ENCODE measurements at regions not wholly inside any gene's neighbourhood (a gene's known extent, or its start where the extent isn't known, plus 50 kb on each side); places are given as distances from the start of the nearest gene placed in this dataset.
"Not testable (repeated sequence)": the region's sequence is repeated elsewhere in the genome, so short reads cannot be mapped to it uniquely, and the experiment has no call there.

DNA sequence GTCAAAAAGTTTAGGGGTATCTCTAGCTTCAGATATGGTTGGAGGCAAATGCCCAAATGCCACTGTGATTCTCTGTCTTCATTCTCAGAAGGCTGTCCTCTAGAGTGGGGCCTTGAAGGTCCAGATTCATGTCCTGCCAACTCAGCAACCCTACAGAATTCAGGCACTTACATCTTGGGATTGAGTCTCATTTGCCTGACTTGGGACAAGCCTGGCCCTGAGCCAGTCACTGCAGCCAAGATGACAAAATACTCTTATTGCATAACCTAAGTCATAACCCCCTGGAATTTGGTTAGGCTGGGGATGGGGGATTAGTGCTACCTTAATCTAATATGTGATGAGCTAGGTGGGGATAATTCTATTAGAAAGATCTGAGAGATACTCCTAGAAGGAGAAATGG is 100.5 kb downstream of the AREG start:
- no peak for DNase-seq
- Mint-ChIP-seq H3K9me3 (ENCODE audit: low read depth) (no peaks in the 10 kb centered on the region), H3K36me3 (ENCODE audit: low read depth) (no peaks in the 10 kb centered on the region), H3K4me1 (peaks cover 7% of the 10 kb centered on the region), H3K27me3 (no peaks in the 10 kb centered on the region), H3K27ac (no peak overlapping the region), H3K4me3 (no peak overlapping the region)
- no peak for ATAC-seq
- CTCF ChIA-PET = interaction anchor here (1.0 kb wide), 1 partner anchor 317 kb away, joined by 3 read pairs; no protein-coding TSS in a partner anchor
- POLR2A ChIA-PET = no interaction called here
- intact Hi-C loops (cut with DNase I, micrococcal nuclease) = no loop called here

GRCh38 chr4:74546057-74546456 is 101.1 kb downstream of the AREG start:
- ChIA-PET POLR2A (no interaction called here), CTCF (no interaction called here)
- H3K27ac Mint-ChIP-seq = no peak overlapping the region
- no peak for ATAC-seq
- H3K4me1 Mint-ChIP-seq = peaks cover 7% of the 10 kb centered on the region
- no peak overlapping the region for H3K4me3 Mint-ChIP-seq
- no peaks in the 10 kb centered on the region for H3K36me3 Mint-ChIP-seq (ENCODE audit: low read depth)
- DNase-seq = no peak
- no peaks in the 10 kb centered on the region for H3K9me3 Mint-ChIP-seq (ENCODE audit: low read depth)
- intact Hi-C loops (cut with DNase I, micrococcal nuclease) = no loop called here
- no peaks in the 10 kb centered on the region for H3K27me3 Mint-ChIP-seq

- H3K36me3 Mint-ChIP-seq (ENCODE audit: low read depth) = no peaks in the 10 kb centered on the region
These were observed 102.1 kb downstream of the AREG start for GRCh38 chr4:74547042-74547441.

GRCh38 chr4:74548561-74548960 is 103.6 kb downstream of the AREG start:
- Mint-ChIP-seq H3K4me1 (peaks cover under 1% of the 10 kb centered on the region), H3K27ac (no peak overlapping the region), H3K9me3 (ENCODE audit: low read depth) (no peaks in the 10 kb centered on the region), H3K27me3 (no peaks in the 10 kb centered on the region), H3K4me3 (no peak overlapping the region), H3K36me3 (ENCODE audit: low read depth) (no peaks in the 10 kb centered on the region)
- POLR2A ChIA-PET = no interaction called here
- intact Hi-C loops (cut with DNase I, micrococcal nuclease) = no loop called here
- CTCF ChIA-PET = no interaction called here
- DNase-seq = no peak
- no peak for ATAC-seq

More at GRCh38 chr4:74547042-74547441, 102.1 kb downstream of the AREG start:
- intact Hi-C loops (cut with DNase I, micrococcal nuclease) = no loop called here
- H3K27ac Mint-ChIP-seq = no peak overlapping the region
- ATAC-seq (no peak), DNase-seq (no peak)
- H3K27me3 Mint-ChIP-seq = no peaks in the 10 kb centered on the region
- H3K4me1 Mint-ChIP-seq = peaks cover 7% of the 10 kb centered on the region
- ChIA-PET POLR2A (no interaction called here), CTCF (no interaction called here)
- no peaks in the 10 kb centered on the region for H3K9me3 Mint-ChIP-seq (ENCODE audit: low read depth)
- H3K4me3 Mint-ChIP-seq = no peak overlapping the region

GRCh38 chr4:74549936-74550335 is 105.0 kb downstream of the AREG start:
- Mint-ChIP-seq H3K27ac (no peak overlapping the region), H3K27me3 (no peaks in the 10 kb centered on the region), H3K4me3 (no peak overlapping the region), H3K9me3 (ENCODE audit: low read depth) (no peaks in the 10 kb centered on the region), H3K36me3 (ENCODE audit: low read depth) (no peaks in the 10 kb centered on the region), H3K4me1 (no peaks in the 10 kb centered on the region)
- intact Hi-C loops (cut with DNase I, micrococcal nuclease) = no loop called here
- CTCF ChIA-PET = interaction anchor here (2.3 kb wide), 1 partner anchor 24 kb away, joined by 5 read pairs; no protein-coding TSS in a partner anchor
- POLR2A ChIA-PET = no interaction called here
- DNase-seq (no peak), ATAC-seq (no peak)

DNA sequence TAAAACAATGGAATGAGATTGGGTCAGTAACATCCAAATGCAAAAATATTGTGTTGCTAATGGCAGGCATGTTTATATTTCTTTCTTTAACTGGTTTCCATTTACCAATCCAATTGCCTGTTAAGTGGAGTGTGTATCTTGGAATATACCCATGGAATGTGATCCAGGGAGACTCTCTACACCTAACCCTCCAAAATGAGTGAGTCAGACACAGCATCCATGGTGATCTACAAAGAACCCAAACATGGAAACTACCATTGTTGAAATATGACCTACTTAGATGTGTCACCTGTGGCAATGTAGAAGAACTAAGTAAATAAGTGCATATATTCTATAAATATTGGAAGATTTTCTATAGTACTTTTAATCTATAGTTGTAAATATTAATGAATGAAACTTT is 110.3 kb downstream of the AREG start:
- ATAC-seq = no peak
- DNase-seq = no peak
- H3K36me3 Mint-ChIP-seq (ENCODE audit: low read depth) = no peaks in the 10 kb centered on the region
- H3K4me3 Mint-ChIP-seq = no peak overlapping the region
- no peaks in the 10 kb centered on the region for H3K4me1 Mint-ChIP-seq
- peaks cover 5% of the 10 kb centered on the region for H3K9me3 Mint-ChIP-seq (ENCODE audit: low read depth)
- no peak overlapping the region for H3K27ac Mint-ChIP-seq
- intact Hi-C loops (cut with DNase I, micrococcal nuclease) = no loop called here
- ChIA-PET POLR2A (no interaction called here), CTCF (no interaction called here)
- H3K27me3 Mint-ChIP-seq = no peaks in the 10 kb centered on the region

- DNase-seq (no peak), ATAC-seq (no peak)
- Mint-ChIP-seq H3K27ac (no peak overlapping the region), H3K36me3 (ENCODE audit: low read depth) (no peaks in the 10 kb centered on the region), H3K27me3 (no peaks in the 10 kb centered on the region), H3K9me3 (ENCODE audit: low read depth) (peaks cover 5% of the 10 kb centered on the region), H3K4me3 (no peak overlapping the region), H3K4me1 (no peaks in the 10 kb centered on the region)
- intact Hi-C loops (cut with DNase I, micrococcal nuclease) = no loop called here
- POLR2A ChIA-PET = no interaction called here
- CTCF ChIA-PET = interaction anchor here (0.6 to 0.7 kb wide), 2 partner anchors 62 to 111 kb away, joined by 3 to 4 read pairs; partner anchors contain the start of gene AREG
These were observed 110.9 kb downstream of the AREG start for GRCh38 chr4:74555843-74556242.

GRCh38 chr4:74559853-74560252 is 114.9 kb downstream of the AREG start:
- CTCF ChIA-PET = no interaction called here

GRCh38 chr4:74567981-74568380 is 123.0 kb downstream of the AREG start:
- Mint-ChIP-seq H3K27me3 (no peaks in the 10 kb centered on the region), H3K4me3 (no peak overlapping the region), H3K4me1 (no peaks in the 10 kb centered on the region), H3K9me3 (ENCODE audit: low read depth) (peaks cover 16% of the 10 kb centered on the region), H3K36me3 (ENCODE audit: low read depth) (no peaks in the 10 kb centered on the region), H3K27ac (no peak overlapping the region)
- CTCF ChIA-PET = no interaction called here
- POLR2A ChIA-PET = no interaction called here
- intact Hi-C loops (cut with DNase I, micrococcal nuclease) = no loop called here
- DNase-seq (no peak), ATAC-seq (no peak)

More at GRCh38 chr4:74559853-74560252, 114.9 kb downstream of the AREG start:
- no peak overlapping the region for H3K4me3 Mint-ChIP-seq
- ATAC-seq (peak; percentile 16), DNase-seq (no peak)
- POLR2A ChIA-PET = no interaction called here
- H3K36me3 Mint-ChIP-seq (ENCODE audit: low read depth) = no peaks in the 10 kb centered on the region
- intact Hi-C loops (cut with DNase I, micrococcal nuclease) = no loop called here
- H3K27ac Mint-ChIP-seq = no peak overlapping the region
- H3K27me3 Mint-ChIP-seq = no peaks in the 10 kb centered on the region
- peaks cover 7% of the 10 kb centered on the region for H3K9me3 Mint-ChIP-seq (ENCODE audit: low read depth)
- no peaks in the 10 kb centered on the region for H3K4me1 Mint-ChIP-seq

DNA sequence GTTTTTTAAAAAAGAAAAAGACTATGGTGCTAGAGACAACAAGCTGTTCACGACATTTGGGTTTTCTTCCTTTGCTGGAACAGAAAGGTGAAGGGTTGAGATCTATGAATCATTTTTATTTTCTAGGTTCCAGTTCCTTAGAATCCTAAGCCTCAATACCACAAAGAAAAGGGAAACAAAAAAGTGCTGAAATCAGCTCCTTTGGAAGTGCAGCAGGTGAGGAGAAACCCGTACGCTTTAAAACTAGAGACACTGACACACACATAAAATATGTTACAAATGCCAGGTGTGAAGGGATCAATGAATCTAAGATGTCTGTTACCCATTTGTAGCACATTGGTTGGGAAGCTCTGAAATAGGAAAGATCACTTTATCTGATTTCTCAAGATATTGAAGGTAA is 125.2 kb downstream of the AREG start:
- POLR2A ChIA-PET = no interaction called here
- Mint-ChIP-seq H3K27ac (no peak overlapping the region), H3K9me3 (ENCODE audit: low read depth) (peaks cover 16% of the 10 kb centered on the region), H3K4me1 (no peaks in the 10 kb centered on the region), H3K36me3 (ENCODE audit: low read depth) (no peaks in the 10 kb centered on the region), H3K27me3 (no peaks in the 10 kb centered on the region), H3K4me3 (no peak overlapping the region)
- intact Hi-C loops (cut with DNase I, micrococcal nuclease) = no loop called here
- CTCF ChIA-PET = interaction anchor here (0.9 kb wide), 1 partner anchor 41 kb away, joined by 3 read pairs; no protein-coding TSS in a partner anchor
- no peak for ATAC-seq
- no peak for DNase-seq

DNA sequence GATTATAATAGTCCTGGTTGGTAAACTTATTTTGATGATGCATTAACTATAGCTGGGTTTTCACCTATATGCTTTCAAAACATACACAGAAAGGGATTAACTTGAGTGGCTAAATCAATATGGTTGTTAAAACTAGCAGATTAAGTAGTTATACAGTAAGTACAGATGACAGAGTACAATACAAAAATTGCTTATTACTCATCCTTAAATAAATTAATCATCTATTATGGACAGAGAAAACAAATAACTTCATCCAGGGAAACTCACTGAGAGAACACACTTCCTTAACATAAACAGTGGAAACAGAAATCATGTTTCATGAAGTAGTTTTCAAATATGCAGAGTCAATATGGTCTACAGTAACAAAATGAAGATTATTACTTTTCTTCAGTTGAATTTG is 133.4 kb downstream of the AREG start:
- peaks cover 3% of the 10 kb centered on the region for H3K27me3 Mint-ChIP-seq
- CTCF ChIA-PET = no interaction called here
- no peak for ATAC-seq

GRCh38 chr4:74578865-74579264 is 133.9 kb downstream of the AREG start:
- CTCF ChIA-PET; H3K4me3 Mint-ChIP-seq; DNase-seq; ATAC-seq; H3K9me3 Mint-ChIP-seq (ENCODE audit: low read depth); intact Hi-C loops (cut with DNase I, micrococcal nuclease); H3K36me3 Mint-ChIP-seq (ENCODE audit: low read depth); H3K27ac Mint-ChIP-seq; H3K27me3 Mint-ChIP-seq; POLR2A ChIA-PET; H3K4me1 Mint-ChIP-seq: not testable (repeated sequence)

More for the DNA sequence above, 133.4 kb downstream of the AREG start:
- H3K36me3 Mint-ChIP-seq (ENCODE audit: low read depth) = no peaks in the 10 kb centered on the region
- POLR2A ChIA-PET = no interaction called here
- no peaks in the 10 kb centered on the region for H3K4me1 Mint-ChIP-seq
- no peak overlapping the region for H3K27ac Mint-ChIP-seq
- no peak overlapping the region for H3K4me3 Mint-ChIP-seq
- no peaks in the 10 kb centered on the region for H3K9me3 Mint-ChIP-seq (ENCODE audit: low read depth)
- intact Hi-C loops (cut with DNase I, micrococcal nuclease) = no loop called here
- no peak for DNase-seq
